Spleen (tissue), 11 donors: ENCODE measurements at regions not wholly inside any gene's neighbourhood (a gene's known extent, or its start where the extent isn't known, plus 50 kb on each side); places are given as distances from the start of the nearest gene placed in this dataset.

ENCODE experiments used
- DNase-seq: peaks from one replicate; pipeline ENCODE4 v3.0.0-alpha.2; 2020
- H3K27ac ChIP-seq, 8 donors: fragments of 200-600 bp; sonication (generic) in 7 of 8; 1 replicate in 4 of 8; 2 replicates in 4 of 8; pipeline versions ENCODE4 v1.5.0 to v1.8.0; 2016 to 2021; ENCODE audit warnings: inconsistent platforms in 4 of 8, mild to moderate bottlenecking in 4 of 8, moderate library complexity in 1 of 8
- H3K27me3 ChIP-seq, 7 donors: fragments of 200-600 bp; sonication (generic) in 6 of 7; replicated peaks in 1 of 7; 1 replicate in 4 of 7; 2 replicates in 3 of 7; pipeline versions ENCODE4 v1.5.0 to v1.8.0; 2016 to 2021; ENCODE audit warnings: inconsistent platforms in 3 of 7, mild to moderate bottlenecking in 1 of 7
- H3K36me3 ChIP-seq, 6 donors: fragments of 200-600 bp; sonication (generic) in 5 of 6; 1 replicate in 4 of 6; 2 replicates in 2 of 6; pipeline versions ENCODE4 v1.5.0 to v1.8.0; 2016 to 2021; ENCODE audit warnings: inconsistent platforms in 2 of 6
- H3K4me1 ChIP-seq, 6 donors: fragments of 200-600 bp; sonication (generic) in 5 of 6; 1 replicate in 3 of 6; 2 replicates in 3 of 6; pipeline versions ENCODE4 v1.5.0 to v1.8.0; 2016 to 2021; ENCODE audit warnings: inconsistent platforms in 3 of 6
- H3K4me3 ChIP-seq, 8 donors: fragments of 200-600 bp; sonication (generic) in 7 of 8; 1 replicate in 4 of 8; 2 replicates in 4 of 8; pipeline versions ENCODE4 v1.5.0 to v1.8.0; 2016 to 2021; ENCODE audit warnings: inconsistent platforms in 4 of 8, mild to moderate bottlenecking in 4 of 8, moderate library complexity in 2 of 8
- H3K9me3 ChIP-seq, 8 donors: fragments of 200-600 bp; sonication (generic) in 7 of 8; 1 replicate in 4 of 8; 2 replicates in 4 of 8; pipeline versions ENCODE4 v1.5.0 to v1.8.0; 2016 to 2021; ENCODE audit warnings: inconsistent platforms in 4 of 8
- CTCF ChIP-seq, 11 experiments: fragments of 200-600 bp in 7 of 11; fragments of 450-650 bp in 4 of 11; sonication (generic) in 4 of 11; IDR thresholded peaks in 8 of 11; conservative IDR thresholded peaks in 3 of 11; 1 replicate in 7 of 11; 2 replicates in 4 of 11; pipeline versions ENCODE4 v1.4.0 to v1.8.0; 2016 to 2021; ENCODE audit warnings: antibody characterized with exemption in 11 of 11, inconsistent platforms in 4 of 11, mild to moderate bottlenecking in 1 of 11
- POLR2A ChIP-seq, 3 donors: fragments of 450-650 bp; IDR thresholded peaks; one replicate each; pipeline ENCODE4 v1.5.1; 2017; ENCODE audit warnings: antibody characterized with exemption in 3 of 3, mild to moderate bottlenecking in 1 of 3
- POLR2AphosphoS5 ChIP-seq, 3 donors: sonication (generic); formaldehyde crosslinking; IDR thresholded peaks; one replicate each; pipeline ENCODE4 v1.5.1; 2017; ENCODE audit warnings: antibody characterized with exemption in 3 of 3
- WGBS, 5 donors: extraction: QIAGEN DNeasy Blood & Tissue Kit in 3 of 5; methylation state at CpG; one replicate each; pipeline versions ENCODE4 v1.1.5 to v1.1.7; 2013 to 2018; 5-methylcytosine and 5-hydroxymethylcytosine counted together
- intact Hi-C: fragments of 100-400 bp; cut with DNase I; formaldehyde crosslinking; loops from one replicate; pipeline ENCODE4 v1.15.0; 2023; ENCODE audit warnings: low total_unique reads
- donor health status: healthy with polysubstance abuse.
- donor health status: DM: no; HTN: no; CAD: no; lungs with moderate emphysema.
- donor health status: DM: no; HTN: no; CAD: no.
- donor health status: Bipolar disorder and iron deficiency.
- donor health status: healthy.
- donor health status: DM: no; HTN: no; CAD: no.
- donor health status: DM: yes; HTN: yes; CAD: no.

- DNase-seq = no peak
- WGBS, 5 donors = 67 to 84% (median 83%) methylated on average over 5 of the region's 5 CpGs
- Histone ChIP-seq H3K4me3 (no peak overlapping the region), H3K9me3 (no peaks in the 10 kb centered on the region), H3K27me3 (peaks cover 0 to 48% (median 3%) of the 10 kb centered on the region in 7 donors), H3K27ac (no peak overlapping the region), H3K36me3 (no peaks in the 10 kb centered on the region), H3K4me1 (peaks cover 0 to 12% (median 3%) of the 10 kb centered on the region in 6 donors)
- TF ChIP-seq POLR2A (IDR thresholded peaks at IDR 0.05) (no peak), POLR2AphosphoS5 (IDR thresholded peaks at IDR 0.05) (no peak), CTCF (IDR thresholded peaks at IDR 0.05 in 8 of 11, conservative IDR thresholded peaks at IDR 0.05 in 3 of 11) (no peak)
- intact Hi-C loops = no loop called here
Observed at GRCh38 chr4:112819729-112820128, 182.8 kb downstream of the LARP7 start.

- peaks cover 0 to 9% (median under 1%) of the 10 kb centered on the region in 6 donors for H3K4me1 ChIP-seq
- no peaks in the 10 kb centered on the region for H3K9me3 ChIP-seq
- TF ChIP-seq POLR2A (IDR thresholded peaks at IDR 0.05) (no peak), POLR2AphosphoS5 (IDR thresholded peaks at IDR 0.05) (no peak), CTCF (IDR thresholded peaks at IDR 0.05 in 8 of 11, conservative IDR thresholded peaks at IDR 0.05 in 3 of 11) (no peak)
- H3K27ac ChIP-seq = no peak overlapping the region
- intact Hi-C loops = no loop called here
- no peak for DNase-seq
- no peak overlapping the region for H3K4me3 ChIP-seq
- no peaks in the 10 kb centered on the region for H3K36me3 ChIP-seq
- peaks cover 0 to 37% (median 2%) of the 10 kb centered on the region in 7 donors for H3K27me3 ChIP-seq
Observed at GRCh38 chr4:112823156-112823555, 186.2 kb downstream of the LARP7 start.

- Histone ChIP-seq H3K9me3 (no peaks in the 10 kb centered on the region), H3K4me3 (no peak overlapping the region), H3K27me3 (peaks cover 0 to 33% (median 0%) of the 10 kb centered on the region in 7 donors), H3K27ac (no peak overlapping the region), H3K4me1 (peaks cover 0 to 5% (median 0%) of the 10 kb centered on the region in 6 donors), H3K36me3 (no peaks in the 10 kb centered on the region)
- intact Hi-C loops = no loop called here
- no peak for DNase-seq
- TF ChIP-seq POLR2A (IDR thresholded peaks at IDR 0.05) = no peak
- TF ChIP-seq POLR2AphosphoS5 (IDR thresholded peaks at IDR 0.05) = no peak
- TF ChIP-seq CTCF (IDR thresholded peaks at IDR 0.05 in 8 of 11, conservative IDR thresholded peaks at IDR 0.05 in 3 of 11) = no peak
- WGBS, 5 donors = 78 to 92% (median 84%) methylated on average over 2 of the region's 2 CpGs
Observed at GRCh38 chr4:112823606-112824005, 186.7 kb downstream of the LARP7 start.

- TF ChIP-seq POLR2AphosphoS5 (IDR thresholded peaks at IDR 0.05) (no peak), CTCF (IDR thresholded peaks at IDR 0.05 in 8 of 11, conservative IDR thresholded peaks at IDR 0.05 in 3 of 11) (no peak), POLR2A (IDR thresholded peaks at IDR 0.05) (no peak)
- H3K27me3 ChIP-seq = no peaks in the 10 kb centered on the region
- H3K27ac ChIP-seq = no peak overlapping the region
- WGBS, 5 donors = 91 to 98% (median 93%) methylated on average over 13 to 23 of the region's 23 CpGs
- H3K4me3 ChIP-seq = no peak overlapping the region
- H3K36me3 ChIP-seq = no peaks in the 10 kb centered on the region
- H3K9me3 ChIP-seq = peaks cover 0 to 15% (median 4%) of the 10 kb centered on the region in 8 donors
- DNase-seq = no peak
- intact Hi-C loops = no loop called here
- H3K4me1 ChIP-seq = no peaks in the 10 kb centered on the region
Observed at GRCh38 chr4:112830753-112831386, 193.9 kb downstream of the LARP7 start.
